22Rv1 (cell line): ENCODE measurements at regions not wholly inside any gene's neighbourhood (a gene's known extent, or its start where the extent isn't known, plus 50 kb on each side); places are given as distances from the start of the nearest gene placed in this dataset.

Source experiments
- CTCF ChIP-seq: fragments of 450-650 bp; IDR thresholded peaks from 2 replicates; pipeline ENCODE4 v1.5.1; 2017; ENCODE audit warnings: mild to moderate bottlenecking
- ZFX ChIP-seq: fragments of 450-650 bp; IDR thresholded peaks from 2 replicates; pipeline ENCODE4 v1.6.1; 2017; ENCODE audit warnings: antibody characterized with exemption, borderline replicate concordance

- TF ChIP-seq CTCF (no peak), ZFX (no peak)
These were observed 287.9 kb upstream of the PKDCC start for GRCh38 chr2:41759880-41760279.
